ENCODE measurements at regions not wholly inside any gene's neighbourhood (a gene's known extent, or its start where the extent isn't known, plus 50 kb on each side); places are given as distances from the start of the nearest gene placed in this dataset.
"Not testable (repeated sequence)": the region's sequence is repeated elsewhere in the genome, so short reads cannot be mapped to it uniquely, and the experiment has no call there.

DNA sequence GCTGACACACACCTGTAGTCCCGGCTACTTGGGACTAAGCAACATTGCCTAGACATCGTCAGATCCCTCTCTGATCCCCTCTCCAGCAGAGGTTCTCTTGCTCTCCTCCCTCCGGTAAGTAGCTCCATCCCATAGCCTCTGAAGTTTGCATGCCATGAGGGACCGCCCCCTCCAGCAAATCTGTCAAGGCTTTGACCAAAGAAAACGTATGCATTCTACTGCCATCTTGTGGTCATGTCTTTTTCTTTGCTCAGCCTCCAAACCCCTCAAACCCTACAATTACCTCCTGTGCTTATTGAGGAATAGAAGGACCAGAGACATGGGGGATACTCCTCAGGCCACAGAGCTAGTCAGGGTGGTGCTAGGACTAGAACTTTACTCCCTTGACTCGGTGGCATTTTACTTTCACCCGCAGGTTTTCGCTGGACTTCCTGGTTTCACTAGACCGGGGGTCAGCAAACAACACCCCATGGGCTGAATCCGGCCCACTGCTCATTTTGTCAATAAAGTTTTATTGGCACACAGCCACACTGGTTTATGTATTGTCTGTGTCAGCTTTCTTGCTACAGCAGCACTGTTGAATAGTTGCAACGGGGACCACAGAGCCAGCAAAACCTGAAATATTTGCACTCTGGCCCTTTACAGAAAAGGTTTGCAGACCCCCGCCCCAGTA lies 202.6 kb upstream of the FOXK1 start:
- H3K27me3 ChIP-seq (replicated peaks; ENCODE audit: control insufficient read depth, insufficient read depth, low read length) = no peaks in the 10 kb centered on the region
- peak; percentile 69 to 76 for DNase-seq
- Mint-ChIP-seq H3K4me3 (ENCODE audit: unreplicated experiment) (no peak overlapping the region), H3K27ac (ENCODE audit: unreplicated experiment) (no peak overlapping the region), H3K9me3 (ENCODE audit: unreplicated experiment) (peaks cover 40% of the 10 kb centered on the region), H3K36me3 (ENCODE audit: insufficient read depth, unreplicated experiment) (no peaks in the 10 kb centered on the region), H3K27me3 (ENCODE audit: insufficient read depth, unreplicated experiment) (no peaks in the 10 kb centered on the region), H3K4me1 (ENCODE audit: low read depth, unreplicated experiment) (peaks cover 7% of the 10 kb centered on the region)
- H3K4me3 ChIP-seq (ENCODE audit: low read depth, low read length) = no peak overlapping the region
- no TSS peak for BruUV-seq (replicated peaks)
- TF ChIP-seq, protein P1, sequence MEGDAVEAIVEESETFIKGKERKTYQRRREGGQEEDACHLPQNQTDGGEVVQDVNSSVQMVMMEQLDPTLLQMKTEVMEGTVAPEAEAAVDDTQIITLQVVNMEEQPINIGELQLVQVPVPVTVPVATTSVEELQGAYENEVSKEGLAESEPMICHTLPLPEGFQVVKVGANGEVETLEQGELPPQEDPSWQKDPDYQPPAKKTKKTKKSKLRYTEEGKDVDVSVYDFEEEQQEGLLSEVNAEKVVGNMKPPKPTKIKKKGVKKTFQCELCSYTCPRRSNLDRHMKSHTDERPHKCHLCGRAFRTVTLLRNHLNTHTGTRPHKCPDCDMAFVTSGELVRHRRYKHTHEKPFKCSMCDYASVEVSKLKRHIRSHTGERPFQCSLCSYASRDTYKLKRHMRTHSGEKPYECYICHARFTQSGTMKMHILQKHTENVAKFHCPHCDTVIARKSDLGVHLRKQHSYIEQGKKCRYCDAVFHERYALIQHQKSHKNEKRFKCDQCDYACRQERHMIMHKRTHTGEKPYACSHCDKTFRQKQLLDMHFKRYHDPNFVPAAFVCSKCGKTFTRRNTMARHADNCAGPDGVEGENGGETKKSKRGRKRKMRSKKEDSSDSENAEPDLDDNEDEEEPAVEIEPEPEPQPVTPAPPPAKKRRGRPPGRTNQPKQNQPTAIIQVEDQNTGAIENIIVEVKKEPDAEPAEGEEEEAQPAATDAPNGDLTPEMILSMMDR (IDR thresholded peaks at IDR 0.05; ENCODE audit: insufficient read depth in 1 of 2, low read depth in 1 of 2, low read length in 1 of 2, severe bottlenecking in 1 of 2, unreplicated experiment in 1 of 2) = peak; percentile 59 to 65
- no peaks in the 10 kb centered on the region for H3K4me1 ChIP-seq
- H3K9me3 ChIP-seq = peaks cover 7% of the 10 kb centered on the region
- ChIA-PET POLR2A (no interaction called here), CTCF (interaction anchor here (0.6 to 1.1 kb wide), 3 partner anchors 42 to 247 kb away, joined by 3 read pairs; no protein-coding TSS in a partner anchor)
- H3K36me3 ChIP-seq (ENCODE audit: control insufficient read depth, insufficient read depth, low read length) = no peaks in the 10 kb centered on the region
- intact Hi-C loops (cut with micrococcal nuclease; ENCODE audit: unreplicated experiment) = loop anchor here (1.0 to 10.0 kb wide), 4 partner anchors 43 to 557 kb away; no protein-coding TSS in a partner anchor

DNA sequence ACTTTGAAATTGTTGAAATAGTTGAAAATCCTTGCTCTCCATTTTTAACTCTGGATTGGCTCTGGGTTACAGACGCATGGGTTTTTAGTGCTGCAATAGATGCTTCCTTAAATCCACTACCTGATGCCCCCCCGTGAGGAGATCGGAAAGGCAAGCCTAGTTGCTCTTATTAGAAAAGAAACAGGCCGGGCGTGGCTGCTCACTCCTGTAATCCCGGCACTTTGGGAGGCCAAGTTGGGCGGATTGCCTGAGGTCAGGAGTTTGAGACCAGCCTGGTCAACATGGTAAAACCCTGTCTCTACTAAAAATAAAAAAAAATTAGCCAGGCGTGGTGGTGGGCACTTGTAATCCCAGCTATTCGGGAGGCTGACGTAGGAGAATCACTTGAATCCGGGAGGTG lies 202.0 kb upstream of the FOXK1 start:
- DNase-seq; H3K36me3 ChIP-seq (ENCODE audit: control insufficient read depth, insufficient read depth, low read length); H3K27ac Mint-ChIP-seq (ENCODE audit: unreplicated experiment); intact Hi-C loops (cut with micrococcal nuclease; ENCODE audit: unreplicated experiment); BruUV-seq (replicated peaks); H3K4me3 Mint-ChIP-seq (ENCODE audit: unreplicated experiment); POLR2A ChIA-PET; H3K4me1 Mint-ChIP-seq (ENCODE audit: low read depth, unreplicated experiment); H3K4me1 ChIP-seq; H3K27me3 Mint-ChIP-seq (ENCODE audit: insufficient read depth, unreplicated experiment); H3K36me3 Mint-ChIP-seq (ENCODE audit: insufficient read depth, unreplicated experiment); H3K27me3 ChIP-seq (replicated peaks; ENCODE audit: control insufficient read depth, insufficient read depth, low read length); H3K4me3 ChIP-seq (ENCODE audit: low read depth, low read length); H3K9me3 ChIP-seq: not testable (repeated sequence)
- H3K9me3 Mint-ChIP-seq (ENCODE audit: unreplicated experiment) = peaks cover 40% of the 10 kb centered on the region
- CTCF ChIA-PET = interaction anchor here (1.1 kb wide), 1 partner anchor 43 kb away, joined by 3 read pairs; no protein-coding TSS in a partner anchor

DNA sequence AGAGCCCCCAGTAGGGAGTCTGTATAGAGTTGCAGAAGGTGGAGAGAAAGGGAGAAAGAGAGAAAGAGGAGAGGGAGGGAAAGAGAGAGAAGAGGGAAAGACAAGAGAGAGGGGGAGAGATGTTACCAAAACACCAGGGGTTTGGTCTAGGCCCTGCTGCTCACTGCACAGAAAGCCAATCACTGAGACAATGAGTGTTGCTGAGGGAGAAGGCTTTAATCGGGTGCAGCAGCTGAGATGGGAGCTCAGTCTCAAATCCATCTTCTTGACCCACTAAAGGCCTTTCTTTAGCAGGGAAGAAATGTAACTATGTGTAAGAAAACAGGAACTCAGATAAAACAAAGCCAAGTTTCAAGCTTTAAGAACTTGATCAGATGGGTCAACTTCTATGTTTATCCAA lies 198.2 kb upstream of the FOXK1 start:
- Histone ChIP-seq H3K36me3 (ENCODE audit: control insufficient read depth, insufficient read depth, low read length) (no peaks in the 10 kb centered on the region), H3K4me1 (no peaks in the 10 kb centered on the region), H3K4me3 (ENCODE audit: low read depth, low read length) (no peak overlapping the region), H3K27me3 (replicated peaks; ENCODE audit: control insufficient read depth, insufficient read depth, low read length) (no peaks in the 10 kb centered on the region), H3K9me3 (peaks cover 7% of the 10 kb centered on the region)
- BruUV-seq (replicated peaks) = no TSS peak
- TF ChIP-seq, protein P1 (IDR thresholded peaks at IDR 0.05; ENCODE audit: insufficient read depth in 1 of 2, low read depth in 1 of 2, low read length in 1 of 2, severe bottlenecking in 1 of 2, unreplicated experiment in 1 of 2) = no peak
- H3K27ac Mint-ChIP-seq (ENCODE audit: unreplicated experiment) = no peak overlapping the region
- H3K27me3 Mint-ChIP-seq (ENCODE audit: insufficient read depth, unreplicated experiment) = no peaks in the 10 kb centered on the region
- DNase-seq = no peak
- intact Hi-C loops (cut with micrococcal nuclease; ENCODE audit: unreplicated experiment) = no loop called here
- no peak overlapping the region for H3K4me3 Mint-ChIP-seq (ENCODE audit: unreplicated experiment)
- no peaks in the 10 kb centered on the region for H3K36me3 Mint-ChIP-seq (ENCODE audit: insufficient read depth, unreplicated experiment)
- H3K4me1 Mint-ChIP-seq (ENCODE audit: low read depth, unreplicated experiment) = peaks cover 7% of the 10 kb centered on the region
- POLR2A ChIA-PET = no interaction called here
- peaks cover 38% of the 10 kb centered on the region for H3K9me3 Mint-ChIP-seq (ENCODE audit: unreplicated experiment)
- CTCF ChIA-PET = no interaction called here
